Activated CD4-positive, alpha-beta memory T cell treated with anti-CD3 and anti-CD28 coated beads, Interleukin-2, amount 10 ng/mL, durations not matched to agents 7 days and 5 days (primary cell): ENCODE measurements at regions not wholly inside any gene's neighbourhood (a gene's known extent, or its start where the extent isn't known, plus 50 kb on each side); places are given as distances from the start of the nearest gene placed in this dataset.

Source experiments
- CTCF ChIA-PET: fragments of 350-600 bp; sonication (Branson Sonifier 250); formaldehyde crosslinking; loops from one replicate; lab custom pipeline; 2021; ENCODE audit warnings: antibody characterized with exemption, inconsistent platforms; lab: Charles Lee
- POLR2A ChIA-PET: fragments of 350-600 bp; sonication (Branson Sonifier 250); formaldehyde crosslinking; loops from one replicate; lab custom pipeline; 2021; ENCODE audit warnings: antibody characterized with exemption; lab: Charles Lee
- DNase-seq: peaks from one replicate; pipeline ENCODE4 v3.0.0-alpha.2; 2020
- H3K27ac Mint-ChIP-seq: one replicate; pipeline ENCODE4 v1.8.0; 2021; ENCODE audit warnings: mild to moderate bottlenecking, mixed read lengths
- H3K27me3 Mint-ChIP-seq: one replicate; pipeline ENCODE4 v1.8.0; 2021; ENCODE audit warnings: mixed read lengths
- H3K36me3 Mint-ChIP-seq: one replicate; pipeline ENCODE4 v1.8.0; 2021; ENCODE audit warnings: low read depth, mixed read lengths
- H3K4me1 Mint-ChIP-seq: one replicate; pipeline ENCODE4 v1.8.0; 2021; ENCODE audit warnings: mixed read lengths
- H3K4me3 Mint-ChIP-seq: one replicate; pipeline ENCODE4 v1.8.0; 2021; ENCODE audit warnings: mild to moderate bottlenecking, mixed read lengths
- H3K9me3 Mint-ChIP-seq: one replicate; pipeline ENCODE4 v1.8.0; 2021; ENCODE audit warnings: mixed read lengths

DNA sequence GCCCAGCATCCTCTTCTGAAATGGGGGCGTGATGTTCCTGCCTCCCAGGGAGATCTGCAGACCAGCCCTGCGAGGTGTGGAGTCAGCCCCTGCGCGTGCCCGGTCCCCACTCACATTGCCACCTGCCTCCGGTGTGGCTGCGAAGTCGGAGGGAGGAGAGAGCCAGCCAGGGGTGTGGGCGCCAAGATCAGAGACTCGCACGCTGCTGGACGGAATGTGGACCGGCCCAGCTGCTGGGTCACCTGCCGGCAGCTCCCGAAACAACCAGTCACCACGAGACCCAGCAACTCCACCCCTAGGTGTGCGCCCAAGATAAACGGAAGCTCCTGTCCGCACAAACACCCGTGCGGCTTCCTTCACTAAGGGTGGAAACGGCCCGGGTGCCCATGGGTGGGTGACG, 51.1 kb upstream of the EGFL7 start:
- Mint-ChIP-seq H3K27ac (no peak overlapping the region), H3K9me3 (no peaks in the 10 kb centered on the region), H3K27me3 (peaks cover 6% of the 10 kb centered on the region), H3K36me3 (no peaks in the 10 kb centered on the region), H3K4me1 (no peaks in the 10 kb centered on the region), H3K4me3 (no peak overlapping the region)
- ChIA-PET CTCF (no interaction called here), POLR2A (interaction anchor here (0.5 kb wide), 1 partner anchor 18 kb away, joined by 3 read pairs; no protein-coding TSS in a partner anchor)
- no peak for DNase-seq

DNA sequence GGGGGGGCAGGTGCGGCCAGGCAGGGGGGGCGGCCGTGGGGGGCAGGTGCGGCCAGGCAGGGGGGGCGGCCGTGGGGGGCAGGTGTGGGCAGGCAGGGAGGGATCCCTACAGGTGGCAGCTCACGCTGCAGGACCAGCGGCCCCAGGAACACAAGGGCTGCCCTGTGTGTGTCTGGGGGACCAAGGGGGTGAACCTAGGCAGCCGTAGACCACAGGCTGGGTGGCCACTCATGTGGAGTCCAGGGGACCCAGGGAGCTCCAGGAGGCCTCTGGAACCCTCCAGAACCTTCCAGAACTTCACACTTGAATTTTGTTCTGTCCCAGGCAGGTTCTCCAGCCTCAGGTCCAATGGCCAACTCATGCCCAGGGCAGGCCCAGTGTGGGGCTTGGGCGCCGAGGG, 51.6 kb upstream of the EGFL7 start:
- Mint-ChIP-seq H3K27me3 (peaks cover 6% of the 10 kb centered on the region), H3K4me3 (no peak overlapping the region), H3K9me3 (no peaks in the 10 kb centered on the region), H3K4me1 (no peaks in the 10 kb centered on the region), H3K36me3 (no peaks in the 10 kb centered on the region), H3K27ac (no peak overlapping the region)
- POLR2A ChIA-PET: interaction anchor here (0.5 kb wide), 1 partner anchor 18 kb away, joined by 3 read pairs; no protein-coding TSS in a partner anchor
- DNase-seq: no peak
- CTCF ChIA-PET: no interaction called here

DNA sequence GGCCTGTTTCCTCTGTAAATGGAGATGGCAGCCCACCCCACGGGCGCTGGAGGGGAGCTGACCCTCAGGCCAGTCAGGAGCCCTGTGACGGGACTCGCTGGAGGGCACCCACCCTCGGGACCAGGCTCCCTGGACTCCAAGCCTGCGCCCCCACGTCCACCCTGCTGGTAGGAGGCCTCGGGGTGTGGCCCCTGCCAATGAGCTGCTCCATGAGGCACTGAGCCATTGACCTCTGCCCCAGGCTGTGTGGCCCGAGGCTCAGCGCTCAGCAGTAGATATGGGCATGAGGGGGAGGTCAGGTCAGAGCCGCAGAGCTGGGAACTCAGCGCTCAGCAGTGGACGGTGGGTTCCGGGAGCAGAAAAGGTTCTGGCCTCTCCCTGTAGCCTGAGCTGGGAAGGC, 52.3 kb upstream of the EGFL7 start:
- ChIA-PET POLR2A (no interaction called here), CTCF (no interaction called here)
- Mint-ChIP-seq H3K4me1 (no peaks in the 10 kb centered on the region), H3K4me3 (no peak overlapping the region), H3K36me3 (no peaks in the 10 kb centered on the region), H3K27ac (no peak overlapping the region), H3K9me3 (no peaks in the 10 kb centered on the region), H3K27me3 (peaks cover 6% of the 10 kb centered on the region)
- DNase-seq: no peak

DNA sequence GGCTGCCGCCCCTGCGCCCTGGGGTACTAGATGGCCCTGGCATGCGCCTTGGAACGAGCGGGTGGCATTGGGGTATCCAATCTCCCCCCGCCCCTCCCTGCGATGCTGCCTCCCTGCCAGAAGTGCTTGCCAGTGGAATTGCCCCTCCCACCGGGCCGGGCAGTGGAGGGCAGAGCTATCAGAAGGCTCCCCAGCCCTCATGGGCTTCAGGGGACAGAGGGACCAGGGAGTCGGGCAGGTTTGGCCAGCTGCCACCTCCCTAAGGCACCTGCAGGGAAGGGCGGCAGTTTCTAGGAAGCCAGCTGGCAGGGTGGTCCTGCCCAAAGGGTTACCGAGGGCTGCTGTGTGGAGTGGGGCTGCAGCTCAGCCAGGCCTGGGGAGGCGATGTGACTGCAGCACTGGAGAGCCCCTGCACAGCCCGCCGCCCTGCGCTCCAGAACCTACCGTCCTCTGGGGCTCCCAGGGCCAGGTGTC, 52.8 kb upstream of the EGFL7 start:
- DNase-seq: no peak
- no peak overlapping the region for H3K4me3 Mint-ChIP-seq
- no peaks in the 10 kb centered on the region for H3K9me3 Mint-ChIP-seq
- no peaks in the 10 kb centered on the region for H3K36me3 Mint-ChIP-seq
- peaks cover 6% of the 10 kb centered on the region for H3K27me3 Mint-ChIP-seq
- H3K27ac Mint-ChIP-seq: no peak overlapping the region
- H3K4me1 Mint-ChIP-seq: no peaks in the 10 kb centered on the region
- POLR2A ChIA-PET: no interaction called here
- CTCF ChIA-PET: no interaction called here

DNA sequence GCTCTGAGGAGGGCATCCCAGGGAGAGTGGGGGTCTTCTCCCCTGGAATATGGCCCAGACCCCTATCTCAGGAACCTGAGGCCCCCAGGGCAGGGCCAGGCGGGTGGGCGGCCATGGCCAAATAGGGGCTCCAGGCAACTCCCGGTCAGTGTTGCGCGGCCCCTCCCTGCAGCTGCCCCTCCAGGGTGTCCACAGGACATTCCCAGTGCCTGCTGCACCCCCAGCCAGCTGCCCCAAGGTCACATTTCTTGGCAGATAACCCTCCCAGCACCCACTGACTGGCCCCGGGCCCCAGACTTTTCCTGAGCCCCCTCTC, 53.6 kb upstream of the EGFL7 start:
- ChIA-PET CTCF (no interaction called here), POLR2A (no interaction called here)
- H3K4me1 Mint-ChIP-seq: no peaks in the 10 kb centered on the region
- H3K27ac Mint-ChIP-seq: no peak overlapping the region
- DNase-seq: no peak
- H3K4me3 Mint-ChIP-seq: no peak overlapping the region
- H3K36me3 Mint-ChIP-seq: no peaks in the 10 kb centered on the region
- peaks cover 6% of the 10 kb centered on the region for H3K27me3 Mint-ChIP-seq
- no peaks in the 10 kb centered on the region for H3K9me3 Mint-ChIP-seq

DNA sequence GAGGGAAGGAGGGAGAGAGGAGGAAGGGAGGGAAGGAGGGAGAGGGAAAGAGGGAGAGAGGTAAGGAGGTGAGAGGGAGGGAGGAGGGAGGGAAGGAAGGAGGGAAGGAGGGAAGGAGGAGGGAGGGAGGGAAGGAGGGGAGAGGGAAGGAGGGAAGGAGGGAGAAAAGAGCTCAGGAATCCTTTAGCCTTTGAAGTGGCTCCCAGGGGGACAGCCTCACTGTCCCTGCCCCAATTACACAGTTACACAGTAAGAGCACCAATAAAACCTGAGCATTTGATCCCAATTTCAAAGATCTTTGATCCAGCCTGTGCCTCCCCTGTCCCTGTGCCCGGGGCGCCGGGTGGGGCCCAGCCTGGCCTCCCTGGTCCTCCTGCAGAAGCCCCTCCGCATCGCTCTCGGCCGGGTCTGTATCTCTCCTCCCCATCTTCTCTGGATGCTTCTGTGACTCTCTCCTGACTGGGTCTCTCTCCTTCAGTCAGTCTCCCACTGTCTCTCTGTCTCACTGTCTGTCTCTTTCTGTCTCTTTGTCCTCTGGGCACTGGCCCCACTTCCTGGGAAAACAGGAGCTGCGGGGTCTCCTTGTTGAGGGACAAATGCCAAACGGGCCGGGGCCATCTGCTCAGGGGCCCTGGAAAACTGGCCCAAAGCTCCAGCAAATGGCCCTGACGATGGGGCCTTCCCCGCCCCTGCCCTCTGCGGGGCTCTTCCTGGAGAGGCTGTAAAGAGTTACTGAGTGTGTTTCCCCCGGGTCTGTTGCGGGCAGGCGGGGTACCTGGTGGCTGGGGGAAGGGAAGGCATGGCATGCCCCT, 54.2 kb upstream of the EGFL7 start:
- Mint-ChIP-seq H3K4me1 (no peaks in the 10 kb centered on the region), H3K36me3 (no peaks in the 10 kb centered on the region), H3K9me3 (no peaks in the 10 kb centered on the region), H3K27me3 (peaks cover 6% of the 10 kb centered on the region), H3K4me3 (no peak overlapping the region), H3K27ac (no peak overlapping the region)
- ChIA-PET POLR2A (no interaction called here), CTCF (no interaction called here)
- no peak for DNase-seq

DNA sequence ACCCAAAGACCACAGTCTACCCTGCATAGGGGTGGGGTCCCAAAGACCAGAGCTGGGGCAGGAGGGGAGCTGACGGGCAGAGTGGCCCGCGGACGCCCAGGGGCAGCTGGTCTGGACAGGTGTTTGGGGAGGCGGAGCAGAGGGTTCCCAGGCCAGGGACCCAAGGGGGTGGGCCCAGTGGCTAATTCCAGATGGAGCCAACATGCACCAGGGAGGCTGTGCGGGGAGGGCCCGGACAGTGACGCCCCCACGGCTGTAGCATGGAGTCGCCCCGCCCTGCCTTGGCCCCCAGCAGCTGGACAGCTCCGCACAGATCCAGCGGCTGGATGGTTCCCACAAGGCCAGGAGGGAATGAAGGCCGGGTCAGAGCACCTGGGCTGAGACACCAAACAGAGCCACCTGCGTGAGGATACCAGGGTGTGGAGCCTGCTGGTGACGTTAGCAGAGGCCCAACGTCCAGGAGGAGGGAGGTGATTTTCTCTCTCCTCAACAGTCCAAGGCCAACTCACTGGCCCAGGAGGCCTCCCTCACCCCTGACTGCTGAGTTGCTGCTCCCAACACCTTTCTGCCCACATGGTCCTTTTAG, 55.3 kb upstream of the EGFL7 start:
- CTCF ChIA-PET: interaction anchor here (2.0 kb wide), 1 partner anchor 119 kb away, joined by 4 read pairs; no protein-coding TSS in a partner anchor

DNA sequence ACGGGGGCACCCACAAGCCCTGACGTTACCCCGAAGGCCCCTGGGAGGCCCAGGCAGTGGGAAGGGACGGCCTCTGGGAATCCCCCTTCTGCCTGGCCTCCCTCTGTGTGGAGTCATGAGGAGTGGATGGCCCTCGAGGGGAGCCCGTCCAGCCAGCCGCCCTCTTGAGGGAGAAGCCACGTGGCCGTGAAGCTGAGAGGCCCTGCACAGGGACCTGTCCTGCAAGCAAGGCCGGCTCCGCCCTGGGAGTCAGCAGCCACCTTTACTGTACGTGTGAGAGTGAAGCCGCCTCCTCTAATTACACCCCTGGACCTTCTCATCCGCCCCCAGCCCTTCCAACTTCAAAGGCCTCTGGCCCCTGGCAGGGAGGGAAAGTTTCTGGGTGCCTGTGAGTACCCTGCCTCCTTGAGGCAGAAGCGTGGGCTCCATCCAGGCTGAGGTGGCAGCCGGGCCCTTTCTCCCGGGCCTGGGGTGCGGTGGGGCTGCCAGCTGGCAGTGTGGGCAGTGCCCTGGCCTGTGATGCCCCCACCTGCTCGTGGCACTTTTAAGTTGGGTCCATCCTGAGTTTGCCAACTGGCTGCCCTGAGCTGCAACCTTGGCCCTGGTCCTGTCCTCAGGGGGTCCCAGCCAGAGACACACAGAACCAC, 55.9 kb upstream of the EGFL7 start:
- H3K36me3 Mint-ChIP-seq: no peaks in the 10 kb centered on the region
- CTCF ChIA-PET: interaction anchor here (2.0 kb wide), 1 partner anchor 118 kb away, joined by 4 read pairs; no protein-coding TSS in a partner anchor

More for the DNA sequence above, 55.3 kb upstream of the EGFL7 start:
- Mint-ChIP-seq H3K27ac (no peak overlapping the region), H3K36me3 (no peaks in the 10 kb centered on the region), H3K9me3 (no peaks in the 10 kb centered on the region), H3K27me3 (peaks cover 9% of the 10 kb centered on the region), H3K4me3 (no peak overlapping the region), H3K4me1 (no peaks in the 10 kb centered on the region)
- no peak for DNase-seq
- POLR2A ChIA-PET: no interaction called here

DNA sequence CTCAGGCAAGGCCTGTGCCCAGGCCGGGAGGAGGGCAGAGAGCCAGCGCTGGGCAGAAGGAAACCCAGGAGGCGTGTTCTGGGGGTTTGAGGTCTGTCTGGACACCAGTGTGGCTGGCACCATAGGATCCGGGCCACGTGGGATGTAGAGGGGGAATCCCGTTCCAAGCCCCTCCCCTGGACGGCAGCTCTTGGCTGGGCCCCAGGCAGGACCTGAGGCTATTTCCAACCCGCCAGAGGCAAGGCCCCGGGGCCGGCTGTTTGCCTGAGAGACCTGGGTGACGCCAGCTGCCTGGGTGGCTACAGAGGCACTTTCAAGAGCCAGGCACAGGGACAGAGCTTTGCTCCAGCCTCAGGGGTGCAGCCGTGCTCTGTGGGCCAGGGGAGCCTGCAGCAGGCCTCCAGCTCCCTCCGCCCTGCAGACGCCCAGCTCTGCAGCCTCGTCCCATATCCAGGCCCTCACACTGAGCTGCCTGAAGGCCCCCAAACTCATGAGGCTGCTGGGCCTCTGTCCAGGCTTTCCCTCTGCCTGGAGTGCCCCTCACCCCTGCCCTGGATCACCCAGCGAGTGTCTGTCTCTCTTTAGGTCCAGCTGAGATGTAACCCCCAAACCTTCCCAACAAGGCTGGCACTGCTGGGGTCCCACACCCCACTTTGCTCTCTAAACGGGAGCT, 56.6 kb upstream of the EGFL7 start:
- Mint-ChIP-seq H3K27me3 (peaks cover 9% of the 10 kb centered on the region), H3K4me3 (no peak overlapping the region), H3K36me3 (no peaks in the 10 kb centered on the region), H3K27ac (no peak overlapping the region), H3K9me3 (no peaks in the 10 kb centered on the region), H3K4me1 (no peaks in the 10 kb centered on the region)
- ChIA-PET POLR2A (no interaction called here), CTCF (interaction anchor here (2.0 kb wide), 1 partner anchor 117 kb away, joined by 4 read pairs; no protein-coding TSS in a partner anchor)
- DNase-seq: no peak

More for the DNA sequence above, 55.9 kb upstream of the EGFL7 start:
- POLR2A ChIA-PET: no interaction called here
- Mint-ChIP-seq H3K4me1 (no peaks in the 10 kb centered on the region), H3K9me3 (no peaks in the 10 kb centered on the region), H3K4me3 (no peak overlapping the region), H3K27me3 (peaks cover 9% of the 10 kb centered on the region), H3K27ac (no peak overlapping the region)
- DNase-seq: no peak

DNA sequence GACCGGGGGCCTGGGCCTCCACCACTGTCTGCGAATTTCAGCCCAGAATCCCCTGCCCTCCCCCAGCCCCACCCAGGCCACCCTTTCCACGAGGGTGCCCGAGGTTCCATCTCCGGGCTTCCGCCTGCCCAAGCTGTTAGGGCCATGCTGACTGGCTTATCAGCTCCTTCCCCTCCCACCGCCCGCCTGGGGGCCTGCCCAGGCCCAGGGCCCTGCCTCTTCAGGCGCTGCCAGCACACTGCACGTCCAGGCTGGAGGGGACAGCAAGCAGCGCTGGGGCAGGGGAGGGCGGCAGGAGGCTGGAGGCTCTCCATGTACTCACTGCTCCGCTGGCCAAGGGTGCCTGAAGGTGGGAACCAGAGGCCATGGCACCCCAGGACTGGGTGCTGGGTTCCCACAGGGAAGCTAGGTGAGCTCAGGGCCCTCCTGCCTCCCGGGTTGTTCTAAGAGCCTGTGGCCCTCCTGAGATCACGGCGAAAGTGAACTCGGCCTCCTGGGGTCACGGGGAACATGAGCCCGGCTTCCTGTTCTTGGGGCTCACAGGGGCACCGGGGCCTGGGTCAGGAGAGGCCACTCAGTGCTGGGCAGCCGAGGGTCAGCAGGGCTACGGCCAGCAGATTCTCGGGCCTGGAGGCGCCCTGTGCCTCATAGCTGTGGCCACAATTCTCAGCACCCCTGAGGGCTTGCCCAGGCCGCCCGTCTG, 57.7 kb upstream of the EGFL7 start:
- Mint-ChIP-seq H3K4me1 (no peaks in the 10 kb centered on the region), H3K9me3 (no peaks in the 10 kb centered on the region), H3K36me3 (no peaks in the 10 kb centered on the region), H3K4me3 (no peak overlapping the region), H3K27ac (no peak overlapping the region), H3K27me3 (peaks cover 17% of the 10 kb centered on the region)
- DNase-seq: no peak
- CTCF ChIA-PET: no interaction called here
- POLR2A ChIA-PET: interaction anchor here (1.2 kb wide), 1 partner anchor 71 kb away, joined by 3 read pairs; no protein-coding TSS in a partner anchor

DNA sequence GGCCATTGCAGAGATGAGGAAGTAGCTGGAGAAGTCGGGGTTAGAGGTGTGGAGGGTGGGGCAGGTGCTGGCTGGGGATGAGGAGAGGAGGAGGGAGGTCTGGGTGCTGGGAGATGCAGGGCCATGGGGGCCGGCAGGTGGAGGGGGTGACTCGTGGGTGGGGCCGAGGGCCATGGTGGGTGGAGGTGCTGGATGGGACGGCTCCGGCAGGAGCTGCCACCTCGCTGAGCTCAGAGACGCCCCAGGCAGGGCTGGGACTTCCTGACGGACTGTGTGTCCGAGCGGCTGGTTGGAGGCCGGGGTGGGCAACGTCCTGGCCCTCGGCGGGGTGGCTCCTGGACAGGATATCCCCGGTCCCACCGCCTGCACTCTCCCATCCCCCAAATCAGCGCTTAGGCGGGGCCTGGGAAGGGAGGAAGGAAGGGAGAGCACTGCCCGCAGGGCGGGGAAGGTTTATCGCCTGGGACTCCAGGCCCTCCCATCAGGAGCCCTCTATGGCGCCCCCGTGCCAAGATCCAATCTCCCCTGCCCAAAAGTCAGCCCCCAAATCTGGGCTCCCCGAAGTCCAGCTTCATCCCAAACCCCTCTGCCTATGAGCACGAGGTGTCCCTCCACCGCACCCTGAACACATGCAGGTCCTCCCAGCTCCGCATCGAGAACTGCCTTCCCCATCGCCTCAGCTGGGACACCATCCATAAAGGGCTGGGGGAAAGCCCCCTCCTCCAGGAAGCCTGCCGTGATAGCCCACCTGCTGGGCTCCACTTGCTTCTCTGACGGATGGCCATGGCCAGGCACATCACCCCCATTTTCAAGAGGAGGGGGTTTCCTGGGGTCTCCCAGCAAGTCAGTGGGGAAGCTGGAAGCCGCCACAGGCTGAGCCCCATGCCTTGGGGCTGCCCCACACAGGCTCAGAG, 58.3 kb upstream of the NOTCH1 start:
- H3K4me3 Mint-ChIP-seq: no peak overlapping the region
- no peak overlapping the region for H3K27ac Mint-ChIP-seq
- no peaks in the 10 kb centered on the region for H3K9me3 Mint-ChIP-seq
- DNase-seq: no peak
- CTCF ChIA-PET: no interaction called here
- POLR2A ChIA-PET: interaction anchor here (1.0 to 1.2 kb wide), 2 partner anchors 16 to 70 kb away, joined by 3 read pairs; no protein-coding TSS in a partner anchor
- peaks cover 17% of the 10 kb centered on the region for H3K27me3 Mint-ChIP-seq
- H3K36me3 Mint-ChIP-seq: no peaks in the 10 kb centered on the region
- H3K4me1 Mint-ChIP-seq: no peaks in the 10 kb centered on the region
